Forelimb muscle (tissue), 1 donor: ENCODE measurements at regions not wholly inside any gene's neighbourhood (a gene's known extent, or its start where the extent isn't known, plus 50 kb on each side); places are given as distances from the start of the nearest gene placed in this dataset.
A peak's percentile ranks its signal among the peaks of the same experiment; 100 is the strongest.

Source experiments
- DNase-seq: peaks from one replicate; pipeline ENCODE4 v3.0.0-alpha.2; 2013; ENCODE audit warnings: low read depth

GRCh38 chr16:65961476-65962143, 404.9 kb upstream of the CDH5 start:
- no peak for DNase-seq

DNA sequence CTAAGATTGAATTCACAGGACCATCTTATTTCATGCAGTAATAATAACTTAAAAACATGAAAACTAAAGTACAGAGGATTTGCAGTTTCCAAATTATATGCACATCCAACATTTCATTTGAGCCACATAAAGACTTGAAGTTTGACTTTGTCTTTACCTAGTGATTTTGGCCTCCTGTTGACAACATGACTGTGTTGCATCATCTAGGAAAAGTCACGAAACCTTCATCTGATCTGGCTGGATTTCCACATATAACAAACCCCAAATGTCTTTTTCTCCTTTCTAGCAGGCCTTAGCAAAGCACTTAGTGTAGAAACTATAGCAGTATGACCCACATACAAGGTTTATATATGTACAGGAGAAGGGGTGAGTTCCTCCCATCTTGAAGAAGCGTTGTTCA, 406.5 kb upstream of the CDH5 start:
- no peak for DNase-seq

DNA sequence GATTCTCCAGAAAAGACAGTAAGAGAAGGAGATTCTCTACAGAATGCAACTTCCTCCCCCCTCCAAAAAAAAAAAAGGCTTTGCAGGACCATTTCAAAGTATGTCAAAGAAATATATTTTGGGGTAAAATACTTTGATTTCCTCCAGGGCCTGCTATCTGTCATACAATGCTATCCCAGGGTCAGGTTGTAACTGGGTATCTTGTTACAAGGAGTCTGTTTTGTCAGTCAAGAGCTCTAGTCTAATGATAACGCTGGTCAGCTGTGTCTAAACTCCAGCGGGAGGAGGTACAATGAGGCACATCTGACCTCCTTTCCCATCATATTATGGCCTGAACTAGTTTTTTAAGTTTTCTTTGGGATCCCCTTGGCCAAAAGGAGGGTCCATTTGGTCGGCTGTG, 408.4 kb upstream of the CDH5 start:
- no peak for DNase-seq

- DNase-seq, result no peak
Measured at GRCh38 chr16:65956100-65956499, 410.4 kb upstream of the CDH5 start.

DNA sequence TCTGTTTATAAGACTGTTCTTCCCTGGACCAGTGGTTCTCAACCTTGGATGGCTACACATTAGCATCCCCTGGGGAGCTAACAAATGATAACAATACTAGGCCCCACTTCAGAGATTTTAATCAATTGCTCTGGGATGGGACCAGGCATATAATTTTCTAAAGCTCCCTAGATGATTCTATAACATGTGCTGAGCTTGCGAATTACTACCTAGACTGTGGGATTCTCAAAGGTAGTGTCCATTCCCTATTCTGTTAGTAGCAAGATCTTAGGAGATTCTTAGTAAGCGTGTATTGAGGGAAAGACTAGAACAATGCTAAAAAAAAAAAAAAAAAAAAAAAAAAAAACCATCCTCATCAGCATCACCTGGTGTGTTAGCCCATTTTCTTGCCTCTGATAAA, 412.0 kb upstream of the CDH5 start:
- no peak for DNase-seq

- no peak for DNase-seq
Measured at GRCh38 chr16:65950211-65950610, 416.3 kb upstream of the CDH5 start.

GRCh38 chr16:65948361-65948760, 418.1 kb upstream of the CDH5 start:
- no peak for DNase-seq

DNA sequence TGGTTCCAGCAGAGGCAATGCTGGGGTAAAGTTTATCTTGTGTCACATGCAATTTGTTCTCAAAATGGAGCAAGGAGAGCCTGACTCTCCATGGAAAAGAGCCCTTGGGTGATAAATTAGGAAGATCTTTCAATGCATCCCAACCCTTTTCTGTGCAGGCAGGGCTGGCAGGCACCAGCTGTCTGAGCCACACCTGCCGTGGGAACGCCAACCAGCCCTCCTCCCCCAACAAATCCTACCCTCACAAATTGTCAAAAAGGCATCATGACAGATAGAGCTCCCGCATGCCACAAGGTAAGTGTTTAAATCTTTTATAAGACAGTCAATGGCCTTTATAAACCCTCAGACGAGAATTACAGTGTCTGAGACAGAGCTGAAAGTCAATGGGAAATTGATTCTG, 418.5 kb upstream of the CDH5 start:
- DNase-seq, result no peak

- DNase-seq, result no peak
Measured at GRCh38 chr16:65945493-65945892, 421.0 kb upstream of the CDH5 start.

- no peak for DNase-seq
Measured at GRCh38 chr16:65944361-65944760, 422.1 kb upstream of the CDH5 start.

- DNase-seq, result no peak
Measured at GRCh38 chr16:65940711-65941110, 425.8 kb upstream of the CDH5 start.

GRCh38 chr16:65938083-65938482, 428.4 kb upstream of the CDH5 start:
- DNase-seq, result no peak

DNA sequence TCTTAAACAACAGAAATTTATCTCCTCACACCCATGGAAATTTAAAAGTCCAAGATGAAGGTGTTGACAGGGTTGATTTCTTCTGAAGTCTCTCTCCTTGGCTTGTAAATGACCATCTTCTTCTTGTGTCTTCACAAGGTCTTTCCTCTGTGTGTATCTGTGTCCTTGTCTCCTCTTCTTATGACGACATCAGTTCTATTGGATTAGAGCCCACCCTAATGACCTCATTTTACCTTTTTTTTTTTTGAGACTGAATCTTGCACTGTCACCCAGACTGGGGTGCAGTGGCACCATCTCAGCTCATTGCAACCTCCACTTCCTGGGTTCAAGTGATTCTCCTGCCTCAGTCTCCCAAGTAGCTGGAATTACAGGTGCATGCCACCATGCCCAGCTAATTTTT, 429.0 kb upstream of the CDH5 start:
- DNase-seq, result no peak

- DNase-seq, result no peak
Measured at GRCh38 chr16:65936096-65936495, 430.4 kb upstream of the CDH5 start.

- no peak for DNase-seq
Measured at GRCh38 chr16:65934443-65934842, 432.0 kb upstream of the CDH5 start.

DNA sequence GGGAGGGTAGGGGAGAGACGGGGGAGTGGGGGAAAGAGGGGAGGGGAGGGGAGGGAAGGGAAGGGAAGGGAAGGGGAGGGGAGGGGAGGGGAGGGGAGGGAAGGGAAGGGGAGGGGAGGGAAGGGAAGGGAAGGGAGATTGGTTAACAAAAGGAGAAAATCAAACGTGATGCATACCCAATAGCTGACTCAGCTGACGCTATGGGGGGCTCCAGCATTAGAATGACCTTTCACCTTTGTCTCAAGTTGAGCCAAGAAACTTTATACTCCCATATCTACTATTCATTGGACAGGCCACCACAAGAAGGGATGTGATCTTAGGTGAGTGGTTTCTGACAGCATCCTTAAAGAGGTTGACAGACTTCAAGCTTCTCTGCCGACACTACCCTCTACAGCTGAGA, 432.8 kb upstream of the CDH5 start:
- no peak for DNase-seq

DNA sequence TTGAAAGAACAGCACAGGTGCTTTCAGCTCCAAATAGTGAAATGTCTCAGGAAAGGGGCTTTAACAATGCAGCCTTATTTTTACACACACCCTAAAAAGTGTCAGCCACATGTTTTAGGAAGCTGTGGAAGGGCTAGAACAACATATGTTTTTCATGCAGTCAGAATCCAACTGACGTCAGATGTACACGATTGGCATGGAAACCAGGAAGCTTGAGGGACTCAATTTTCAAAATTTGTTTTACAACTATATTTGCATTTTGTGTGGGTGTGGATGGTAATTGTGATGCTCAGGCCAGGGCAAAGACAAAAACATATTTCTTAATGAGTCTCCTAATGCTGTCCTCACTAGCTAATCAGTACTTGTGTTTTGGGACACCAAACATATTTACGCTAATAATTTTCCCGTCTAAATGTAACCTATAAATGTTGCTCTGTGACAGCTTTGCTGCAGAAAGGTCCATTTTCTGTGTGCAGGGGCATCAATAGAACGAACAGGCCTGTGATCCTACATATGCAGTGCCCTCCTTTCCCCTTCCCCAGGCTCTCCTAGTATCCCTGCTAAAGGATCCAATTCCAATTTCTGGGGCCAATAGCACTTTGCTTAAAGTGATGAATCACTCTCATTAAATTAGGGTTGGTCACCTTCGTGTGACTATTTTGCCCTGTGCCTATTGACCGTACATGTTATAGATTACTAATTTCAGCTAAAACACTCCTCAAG, 434.0 kb upstream of the CDH5 start:
- DNase-seq, result peak; percentile 13

DNA sequence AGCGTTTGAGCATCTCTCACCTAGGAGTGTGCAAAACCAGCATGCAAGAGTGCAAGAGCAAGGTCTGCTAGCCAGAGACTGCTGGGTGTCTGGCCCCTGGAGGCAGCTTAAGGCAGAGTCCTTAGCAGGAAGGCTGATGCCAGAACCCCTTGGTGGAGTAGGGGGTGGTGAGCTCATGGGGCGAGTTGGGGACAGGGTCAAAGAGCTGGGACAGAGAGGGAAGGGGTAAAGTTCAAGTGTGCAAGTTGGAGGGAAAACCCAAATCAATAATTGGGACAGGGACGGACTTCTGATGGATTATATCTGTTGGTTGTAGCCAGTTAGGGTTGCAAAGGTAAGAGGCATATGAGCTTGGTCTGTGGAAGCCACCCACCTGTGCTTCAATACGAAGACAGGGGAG, 443.6 kb upstream of the CDH5 start:
- DNase-seq, result no peak

- no peak for DNase-seq
Measured at GRCh38 chr16:65919986-65920376, 446.5 kb upstream of the CDH5 start.

- DNase-seq, result no peak
Measured at GRCh38 chr16:65919145-65919985, 447.1 kb upstream of the CDH5 start.

DNA sequence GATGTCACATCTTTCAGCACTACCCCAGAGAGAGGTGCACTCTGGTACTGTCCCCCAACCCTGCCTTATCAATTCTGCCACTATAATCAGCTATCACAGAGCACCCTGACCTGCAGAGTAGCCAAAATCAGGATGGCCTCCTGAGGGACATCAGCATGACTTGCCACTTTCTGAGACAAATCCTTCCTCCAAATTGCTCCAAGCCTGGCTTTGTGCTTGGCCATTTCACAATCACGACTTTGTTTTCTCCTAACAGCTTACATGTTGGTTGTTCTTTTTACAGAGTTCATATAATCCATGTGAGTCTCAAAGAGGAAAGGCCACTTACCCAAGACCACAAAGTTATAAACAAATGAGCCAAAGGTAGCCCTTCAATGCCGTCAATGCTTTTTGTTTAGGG, 449.0 kb upstream of the CDH5 start:
- no peak for DNase-seq

GRCh38 chr16:65916995-65917394, 449.5 kb upstream of the CDH5 start:
- no peak for DNase-seq

- DNase-seq, result no peak
Measured at GRCh38 chr16:65910291-65910690, 456.2 kb upstream of the CDH5 start.
